Caco-2 (cell line): ENCODE measurements at regions not wholly inside any gene's neighbourhood (a gene's known extent, or its start where the extent isn't known, plus 50 kb on each side); places are given as distances from the start of the nearest gene placed in this dataset.
"Not testable (repeated sequence)": the region's sequence is repeated elsewhere in the genome, so short reads cannot be mapped to it uniquely, and the experiment has no call there.

Experiments used
- BruUV-seq: library from RNA; stranded (reverse); fragments of 400-500 nt; replicated peaks from 2 replicates; lab custom pipeline; 2021; lab: Mats Ljungman, UMichigan
- CTCF ChIA-PET: fragments of 300-600 bp; sonication (Branson Sonifier 250); formaldehyde crosslinking; loops from one replicate; lab custom pipeline; 2022; ENCODE audit warnings: antibody characterized with exemption; lab: Charles Lee
- POLR2A ChIA-PET: fragments of 300-600 bp; sonication (Branson Sonifier 250); formaldehyde crosslinking; loops from one replicate; lab custom pipeline; 2022; ENCODE audit warnings: antibody characterized with exemption; lab: Charles Lee
- DNase-seq, 2 experiments: peaks; one replicate each; pipeline versions ENCODE4 v3.0.0 to v3.0.0-alpha.2; 2020 to 2022
- H3K27me3 ChIP-seq: replicated peaks from 2 replicates; pipeline ENCODE4 v1.6.0; 2011; ENCODE audit warnings: low read length; ENCODE audit not compliant: control insufficient read depth, insufficient read depth
- H3K36me3 ChIP-seq: 2 replicates; pipeline ENCODE4 v1.5.1; 2011; ENCODE audit warnings: low read length; ENCODE audit not compliant: control insufficient read depth, insufficient read depth
- H3K4me1 ChIP-seq: fragments of 250-450 bp; sonication (Bioruptor Pico); 2 replicates; pipeline ENCODE4 v1.5.1; 2020; ENCODE audit warnings: mild to moderate bottlenecking
- H3K4me3 ChIP-seq: 2 replicates; pipeline ENCODE4 v1.5.1; 2011; ENCODE audit warnings: low read depth, mild to moderate bottlenecking, control low read depth, low read length
- H3K9me3 ChIP-seq: fragments of 250-450 bp; sonication (Bioruptor Pico); 2 replicates; pipeline ENCODE4 v1.5.1; 2020; ENCODE audit warnings: mild to moderate bottlenecking, moderate library complexity
- H3K27ac Mint-ChIP-seq: one replicate; pipeline ENCODE4 v1.8.0; 2022; ENCODE audit warnings: mixed read lengths; ENCODE audit not compliant: unreplicated experiment
- H3K27me3 Mint-ChIP-seq: one replicate; pipeline ENCODE4 v1.8.0; 2022; ENCODE audit warnings: mixed read lengths; ENCODE audit not compliant: insufficient read depth, unreplicated experiment
- H3K36me3 Mint-ChIP-seq: one replicate; pipeline ENCODE4 v1.8.0; 2022; ENCODE audit warnings: mild to moderate bottlenecking, mixed read lengths; ENCODE audit not compliant: insufficient read depth, unreplicated experiment
- H3K4me1 Mint-ChIP-seq: one replicate; pipeline ENCODE4 v1.8.0; 2022; ENCODE audit warnings: low read depth, mixed read lengths; ENCODE audit not compliant: unreplicated experiment
- H3K4me3 Mint-ChIP-seq: one replicate; pipeline ENCODE4 v1.8.0; 2022; ENCODE audit warnings: mild to moderate bottlenecking, moderate library complexity, mixed read lengths; ENCODE audit not compliant: unreplicated experiment
- H3K9me3 Mint-ChIP-seq: one replicate; pipeline ENCODE4 v1.8.0; 2022; ENCODE audit warnings: mixed read lengths; ENCODE audit not compliant: unreplicated experiment
- CTCF ChIP-seq, 2 experiments: fragments of 200-600 bp in 1 of 2; IDR thresholded peaks; 1 replicate in 1 of 2; 2 replicates in 1 of 2; pipeline versions ENCODE4 v1.5.1 to v1.8.0; 2011 to 2022; ENCODE audit warnings: antibody characterized with exemption in 1 of 2, control low read depth in 1 of 2, inconsistent platforms in 1 of 2, low read depth in 1 of 2, low read length in 1 of 2, mild to moderate bottlenecking in 1 of 2, moderate library complexity in 1 of 2; ENCODE audit not compliant: insufficient read depth in 1 of 2, severe bottlenecking in 1 of 2, unreplicated experiment in 1 of 2
- intact Hi-C: fragments of 100-400 bp; cut with micrococcal nuclease; formaldehyde crosslinking; loops from one replicate; pipeline ENCODE4 v1.10.0; 2022; ENCODE audit not compliant: unreplicated experiment

- Mint-ChIP-seq H3K4me3 (no peak overlapping the region), H3K36me3 (no peaks in the 10 kb centered on the region), H3K9me3 (no peaks in the 10 kb centered on the region), H3K4me1 (no peaks in the 10 kb centered on the region), H3K27me3 (no peaks in the 10 kb centered on the region), H3K27ac (no peak overlapping the region)
- no peak for TF ChIP-seq CTCF (IDR thresholded peaks at IDR 0.05; ENCODE audit: insufficient read depth in 1 of 2, low read depth in 1 of 2, low read length in 1 of 2, severe bottlenecking in 1 of 2, unreplicated experiment in 1 of 2)
- no TSS peak for BruUV-seq
- Histone ChIP-seq H3K4me1 (no peaks in the 10 kb centered on the region), H3K9me3 (no peaks in the 10 kb centered on the region), H3K27me3 (no peaks in the 10 kb centered on the region), H3K36me3 (no peaks in the 10 kb centered on the region), H3K4me3 (no peak overlapping the region)
- DNase-seq, result no peak
- ChIA-PET CTCF (no interaction called here), POLR2A (no interaction called here)
- intact Hi-C loops, result no loop called here
Measured at GRCh38 chr15:77940381-77940947, 137.0 kb downstream of the TBC1D2B start.

GRCh38 chr15:77939851-77940250 lies 137.7 kb downstream of the TBC1D2B start:
- H3K4me1 ChIP-seq, result no peaks in the 10 kb centered on the region

GRCh38 chr15:77939026-77939425 lies 138.5 kb downstream of the TBC1D2B start:
- H3K4me3 ChIP-seq, BruUV-seq, intact Hi-C loops, H3K27ac Mint-ChIP-seq, H3K27me3 ChIP-seq, DNase-seq, H3K4me1 ChIP-seq, H3K4me1 Mint-ChIP-seq, H3K9me3 ChIP-seq, H3K36me3 Mint-ChIP-seq, H3K9me3 Mint-ChIP-seq, H3K36me3 ChIP-seq, CTCF ChIA-PET, H3K4me3 Mint-ChIP-seq, H3K27me3 Mint-ChIP-seq, POLR2A ChIA-PET: not testable (repeated sequence)

More at GRCh38 chr15:77939851-77940250, 137.7 kb downstream of the TBC1D2B start:
- H3K27me3 Mint-ChIP-seq, result no peaks in the 10 kb centered on the region
- TF ChIP-seq CTCF (IDR thresholded peaks at IDR 0.05; ENCODE audit: insufficient read depth in 1 of 2, low read depth in 1 of 2, low read length in 1 of 2, severe bottlenecking in 1 of 2, unreplicated experiment in 1 of 2), result no peak
- ChIA-PET CTCF (no interaction called here), POLR2A (no interaction called here)
- intact Hi-C loops, result no loop called here
- no peak overlapping the region for H3K27ac Mint-ChIP-seq
- Histone ChIP-seq H3K27me3 (no peaks in the 10 kb centered on the region), H3K4me3 (no peak overlapping the region), H3K36me3 (no peaks in the 10 kb centered on the region), H3K9me3 (no peaks in the 10 kb centered on the region)
- no peaks in the 10 kb centered on the region for H3K9me3 Mint-ChIP-seq
- no peak overlapping the region for H3K4me3 Mint-ChIP-seq
- BruUV-seq, result no TSS peak
- H3K4me1 Mint-ChIP-seq, result no peaks in the 10 kb centered on the region
- no peak for DNase-seq
- H3K36me3 Mint-ChIP-seq, result no peaks in the 10 kb centered on the region

GRCh38 chr15:77938546-77938945 lies 139.0 kb downstream of the TBC1D2B start:
- H3K9me3 Mint-ChIP-seq, intact Hi-C loops, H3K4me3 ChIP-seq, POLR2A ChIA-PET, BruUV-seq, CTCF ChIA-PET, H3K36me3 ChIP-seq, H3K4me3 Mint-ChIP-seq, H3K27me3 Mint-ChIP-seq, H3K4me1 ChIP-seq, H3K27ac Mint-ChIP-seq, DNase-seq, H3K4me1 Mint-ChIP-seq, H3K9me3 ChIP-seq, H3K36me3 Mint-ChIP-seq, H3K27me3 ChIP-seq: not testable (repeated sequence)

GRCh38 chr15:77936567-77936966 lies 140.9 kb downstream of the TBC1D2B start:
- intact Hi-C loops, H3K9me3 Mint-ChIP-seq, H3K9me3 ChIP-seq, H3K36me3 ChIP-seq, H3K36me3 Mint-ChIP-seq, H3K27me3 Mint-ChIP-seq, H3K4me3 Mint-ChIP-seq, H3K27ac Mint-ChIP-seq, H3K27me3 ChIP-seq, H3K4me1 ChIP-seq, CTCF ChIA-PET, BruUV-seq, H3K4me1 Mint-ChIP-seq, DNase-seq, H3K4me3 ChIP-seq, POLR2A ChIA-PET: not testable (repeated sequence)

GRCh38 chr15:77934516-77934915 lies 143.0 kb downstream of the TBC1D2B start:
- CTCF ChIA-PET, result interaction anchor here (0.6 kb wide), 1 partner anchor 1016 kb away, joined by 3 read pairs; no protein-coding TSS in a partner anchor
- H3K4me1 Mint-ChIP-seq, H3K4me3 Mint-ChIP-seq, DNase-seq, POLR2A ChIA-PET, H3K27me3 Mint-ChIP-seq, H3K27me3 ChIP-seq, H3K9me3 ChIP-seq, intact Hi-C loops, BruUV-seq, H3K36me3 ChIP-seq, H3K36me3 Mint-ChIP-seq, H3K4me1 ChIP-seq, H3K9me3 Mint-ChIP-seq, H3K27ac Mint-ChIP-seq, H3K4me3 ChIP-seq: not testable (repeated sequence)
